BJ (cell line): ENCODE measurements at regions not wholly inside any gene's neighbourhood (a gene's known extent, or its start where the extent isn't known, plus 50 kb on each side); places are given as distances from the start of the nearest gene placed in this dataset.

Source experiments
- CTCF ChIA-PET: fragments of 350-600 bp; formaldehyde crosslinking; extraction: SDS; loops from one replicate; lab custom pipeline; 2021; ENCODE audit warnings: antibody characterized with exemption, inconsistent platforms; lab: Yijun Ruan, JAX
- POLR2A ChIA-PET: fragments of 300-600 bp; sonication (Branson Sonifier 250); formaldehyde crosslinking; extraction: SDS; loops from one replicate; lab custom pipeline; 2021; ENCODE audit warnings: antibody characterized with exemption; lab: Charles Lee
- DNase-seq: peaks from one replicate; pipeline ENCODE4 v3.0.0-alpha.2; 2011; ENCODE audit warnings: low read depth
- H3K27me3 ChIP-seq: 2 replicates; pipeline ENCODE4 v1.6.0; 2011; ENCODE audit warnings: low read length; ENCODE audit not compliant: control insufficient read depth, insufficient read depth
- H3K36me3 ChIP-seq: 2 replicates; pipeline ENCODE4 v1.5.1; 2011; ENCODE audit warnings: low read length; ENCODE audit not compliant: control insufficient read depth, insufficient read depth
- H3K4me3 ChIP-seq: 2 replicates; pipeline ENCODE4 v1.5.1; 2011; ENCODE audit warnings: low read depth, mild to moderate bottlenecking, control low read depth, low read length
- CTCF ChIP-seq: IDR thresholded peaks from 2 replicates; pipeline ENCODE4 v1.5.1; 2011; ENCODE audit warnings: low read depth, mild to moderate bottlenecking, control low read depth, inconsistent platforms, low read length, moderate library complexity; ENCODE audit not compliant: insufficient read depth

DNA sequence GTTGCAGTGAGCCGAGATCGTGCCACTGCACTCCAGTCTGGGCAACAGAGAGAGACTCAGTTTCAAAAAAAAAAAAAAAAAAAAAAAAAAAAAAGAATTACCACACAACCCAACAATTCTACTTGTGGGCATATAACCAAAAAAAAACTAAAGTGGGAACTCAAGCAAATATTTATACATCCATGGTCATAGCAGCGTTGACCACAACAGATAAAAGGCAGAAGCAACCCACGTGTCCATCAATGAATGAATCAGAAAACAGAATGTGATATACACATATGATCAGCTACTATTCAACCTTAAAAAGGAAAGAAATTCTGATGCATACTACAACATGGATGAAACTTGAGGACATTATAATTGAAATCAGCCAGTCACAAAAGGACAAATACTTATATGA, 179.3 kb upstream of the NEBL start:
- no peaks in the 10 kb centered on the region for H3K27me3 ChIP-seq
- H3K36me3 ChIP-seq = no peaks in the 10 kb centered on the region
- DNase-seq = no peak
- no peak overlapping the region for H3K4me3 ChIP-seq
- TF ChIP-seq CTCF = no peak
- POLR2A ChIA-PET = no interaction called here
- CTCF ChIA-PET = interaction anchor here (0.6 to 5.6 kb wide), 4 partner anchors 53 to 420 kb away, joined by 3 to 71 read pairs (median 4); no protein-coding TSS in a partner anchor

GRCh38 chr10:21075880-21076279, 178.8 kb upstream of the NEBL start:
- TF ChIP-seq CTCF = no peak
- no peak overlapping the region for H3K4me3 ChIP-seq
- ChIA-PET CTCF (interaction anchor here (5.6 kb wide), 1 partner anchor 195 kb away, joined by 71 read pairs; no protein-coding TSS in a partner anchor), POLR2A (no interaction called here)
- no peaks in the 10 kb centered on the region for H3K36me3 ChIP-seq
- no peak for DNase-seq
- H3K27me3 ChIP-seq = no peaks in the 10 kb centered on the region; the same call in 1 of the 2 replicates

GRCh38 chr10:21071001-21071673, 174.0 kb upstream of the NEBL start:
- POLR2A ChIA-PET = no interaction called here
- H3K27me3 ChIP-seq = no peaks in the 10 kb centered on the region; the same call in 1 of the 2 replicates
- DNase-seq = no peak
- CTCF ChIA-PET = interaction anchor here (0.6 kb wide), 2 partner anchors 406 to 1171 kb away, joined by 3 to 4 read pairs; no protein-coding TSS in a partner anchor
- TF ChIP-seq CTCF = no peak
- no peaks in the 10 kb centered on the region for H3K36me3 ChIP-seq
- no peak overlapping the region for H3K4me3 ChIP-seq

- ChIA-PET POLR2A (no interaction called here), CTCF (interaction anchor here (0.6 to 4.9 kb wide), 2 partner anchors 9 to 1173 kb away, joined by 4 to 30 read pairs; no protein-coding TSS in a partner anchor)
These were observed 173.0 kb upstream of the NEBL start for GRCh38 chr10:21069929-21070700.

More at GRCh38 chr10:21069929-21070700, 173.0 kb upstream of the NEBL start:
- no peaks in the 10 kb centered on the region; the same call in 1 of the 2 replicates for H3K27me3 ChIP-seq
- H3K4me3 ChIP-seq = no peak overlapping the region
- DNase-seq = no peak
- no peak for TF ChIP-seq CTCF
- H3K36me3 ChIP-seq = no peaks in the 10 kb centered on the region
